ENCODE measurements at regions not wholly inside any gene's neighbourhood (a gene's known extent, or its start where the extent isn't known, plus 50 kb on each side); places are given as distances from the start of the nearest gene placed in this dataset.

DNA sequence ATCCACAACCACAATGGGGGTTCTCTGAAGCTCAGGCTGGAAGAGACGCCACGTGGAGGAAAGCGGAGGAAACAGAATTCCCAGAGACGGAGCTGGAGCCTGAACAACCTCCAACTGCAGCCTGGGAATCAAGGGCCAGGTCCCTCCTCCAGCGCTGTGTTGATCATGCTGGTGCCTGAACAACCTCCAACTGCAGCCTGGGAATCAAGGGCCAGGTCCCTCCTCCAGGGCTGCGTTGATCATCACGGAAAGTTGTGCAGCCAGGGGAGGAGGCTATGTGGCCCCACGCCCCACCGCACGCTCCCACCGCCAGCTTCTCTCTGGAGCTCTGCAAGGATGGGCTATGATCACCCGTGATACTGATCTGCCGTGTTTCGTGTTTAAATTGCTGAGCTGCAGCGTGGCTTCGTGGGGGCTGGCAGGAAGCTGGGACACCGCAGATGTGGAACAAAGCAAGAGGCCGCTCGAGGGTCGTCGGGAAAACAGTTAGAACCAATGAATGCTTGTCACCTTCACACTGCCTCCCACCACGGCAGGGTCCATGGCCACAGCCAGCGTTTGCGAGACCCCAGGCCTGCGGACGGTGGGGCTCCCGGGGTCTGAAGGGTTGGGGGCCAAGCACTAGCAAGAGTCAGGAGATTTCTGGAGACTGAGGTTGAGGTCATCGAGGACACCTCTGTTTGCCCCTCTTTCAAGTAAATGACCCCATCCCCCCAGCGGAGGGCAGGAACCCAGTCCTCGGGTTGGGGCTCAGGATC, 51.8 kb upstream of the FBRSL1 start:
- Histone ChIP-seq H2AFZ (ENCODE audit: control insufficient read depth, low read length) (no peak overlapping the region), H3K27me3 (ENCODE audit: control insufficient read depth, extremely low read depth, insufficient read depth, low read length) (peaks cover 51% of the 10 kb centered on the region), H3K9me3 (ENCODE audit: control insufficient read depth, low read depth, low read length) (no peaks in the 10 kb centered on the region), H4K20me1 (ENCODE audit: control insufficient read depth, extremely low read depth, insufficient read depth, low read length) (no peaks in the 10 kb centered on the region), H3K9ac (ENCODE audit: control insufficient read depth, extremely low read depth, insufficient read depth, low read length) (no peak overlapping the region), H3K9me1 (ENCODE audit: control insufficient read depth, extremely low read depth, insufficient read depth, low read length) (no peaks in the 10 kb centered on the region), H3K4me2 (ENCODE audit: control insufficient read depth, extremely low read depth, insufficient read depth, low read depth, low read length) (no peak overlapping the region), H3K36me3 (ENCODE audit: control insufficient read depth in 2 of 2, extremely low read depth in 1 of 2, insufficient read depth in 2 of 2, low read length in 2 of 2) (no peaks in the 10 kb centered on the region), H3K27ac (ENCODE audit: control insufficient read depth, insufficient read depth, low read length) (no peak overlapping the region), H3K79me2 (ENCODE audit: control insufficient read depth, insufficient read depth, low read length) (no peaks in the 10 kb centered on the region), H3K4me1 (ENCODE audit: control insufficient read depth, extremely low read depth, insufficient read depth, low read length) (no peaks in the 10 kb centered on the region), H3K4me3 (ENCODE audit: control insufficient read depth in 2 of 3, extremely low read depth in 1 of 3, insufficient read depth in 2 of 3, low read depth in 1 of 3, low read length in 3 of 3) (no peak overlapping the region)
- no peak for TF ChIP-seq EZH2 (IDR thresholded peaks at IDR 0.05; ENCODE audit: low read length)
- TF ChIP-seq, protein P1, sequence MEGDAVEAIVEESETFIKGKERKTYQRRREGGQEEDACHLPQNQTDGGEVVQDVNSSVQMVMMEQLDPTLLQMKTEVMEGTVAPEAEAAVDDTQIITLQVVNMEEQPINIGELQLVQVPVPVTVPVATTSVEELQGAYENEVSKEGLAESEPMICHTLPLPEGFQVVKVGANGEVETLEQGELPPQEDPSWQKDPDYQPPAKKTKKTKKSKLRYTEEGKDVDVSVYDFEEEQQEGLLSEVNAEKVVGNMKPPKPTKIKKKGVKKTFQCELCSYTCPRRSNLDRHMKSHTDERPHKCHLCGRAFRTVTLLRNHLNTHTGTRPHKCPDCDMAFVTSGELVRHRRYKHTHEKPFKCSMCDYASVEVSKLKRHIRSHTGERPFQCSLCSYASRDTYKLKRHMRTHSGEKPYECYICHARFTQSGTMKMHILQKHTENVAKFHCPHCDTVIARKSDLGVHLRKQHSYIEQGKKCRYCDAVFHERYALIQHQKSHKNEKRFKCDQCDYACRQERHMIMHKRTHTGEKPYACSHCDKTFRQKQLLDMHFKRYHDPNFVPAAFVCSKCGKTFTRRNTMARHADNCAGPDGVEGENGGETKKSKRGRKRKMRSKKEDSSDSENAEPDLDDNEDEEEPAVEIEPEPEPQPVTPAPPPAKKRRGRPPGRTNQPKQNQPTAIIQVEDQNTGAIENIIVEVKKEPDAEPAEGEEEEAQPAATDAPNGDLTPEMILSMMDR (optimal IDR thresholded peaks at IDR 0.05 in 1 of 3, IDR thresholded peaks at IDR 0.05 in 1 of 3, conservative IDR thresholded peaks at IDR 0.05 in 1 of 3; ENCODE audit: extremely low read depth in 1 of 3, insufficient read depth in 2 of 3, low read length in 3 of 3): no peak
- no peak for DNase-seq (ENCODE audit: low read depth, low spot score)
- dilution Hi-C loops (cut with MboI; ENCODE audit: extremely low pct_ligation_motif_present, low sequenced_read_pairs): no loop called here
- no peak for FAIRE-seq

DNA sequence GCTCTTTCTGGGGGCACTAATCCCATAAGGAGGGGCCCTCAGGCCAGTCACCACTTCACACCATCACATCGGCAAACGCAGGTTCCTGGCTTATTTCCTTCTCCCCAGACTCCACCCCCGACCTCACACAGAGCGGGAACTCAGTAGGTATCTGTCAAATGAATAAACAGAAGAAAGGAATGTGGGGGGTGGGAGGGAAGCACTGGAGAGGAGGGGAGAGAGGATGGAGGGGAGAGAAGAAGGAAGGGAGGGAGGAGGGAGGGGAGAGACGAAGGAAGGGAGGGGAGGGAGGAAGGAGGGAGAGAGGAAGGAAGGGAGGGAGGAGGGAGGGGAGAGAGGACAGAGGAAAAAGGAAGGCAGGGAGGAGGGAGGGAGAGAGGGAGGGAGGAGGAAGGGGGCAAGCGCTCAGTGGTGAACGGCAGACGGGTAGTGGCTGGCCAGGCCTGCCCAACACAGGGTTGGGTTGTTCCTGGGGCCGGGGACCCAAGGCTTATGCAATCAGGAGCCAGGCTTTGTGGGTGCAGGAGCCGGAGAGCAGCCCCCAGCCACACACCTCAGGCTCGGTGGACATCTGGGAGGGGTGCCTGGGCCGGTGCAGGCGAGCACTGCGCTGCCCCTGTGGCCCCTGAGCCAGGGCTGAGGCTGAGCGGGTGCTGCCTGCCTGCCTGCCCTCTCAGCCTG, 52.6 kb upstream of the FBRSL1 start:
- no peak for DNase-seq (ENCODE audit: low read depth, low spot score)
- Histone ChIP-seq H3K9me3 (ENCODE audit: control insufficient read depth, low read depth, low read length) (no peaks in the 10 kb centered on the region), H3K9me1 (ENCODE audit: control insufficient read depth, extremely low read depth, insufficient read depth, low read length) (no peaks in the 10 kb centered on the region), H3K36me3 (ENCODE audit: control insufficient read depth in 2 of 2, extremely low read depth in 1 of 2, insufficient read depth in 2 of 2, low read length in 2 of 2) (no peaks in the 10 kb centered on the region), H3K9ac (ENCODE audit: control insufficient read depth, extremely low read depth, insufficient read depth, low read length) (no peak overlapping the region), H4K20me1 (ENCODE audit: control insufficient read depth, extremely low read depth, insufficient read depth, low read length) (no peaks in the 10 kb centered on the region), H3K4me2 (ENCODE audit: control insufficient read depth, extremely low read depth, insufficient read depth, low read depth, low read length) (no peak overlapping the region), H3K4me3 (ENCODE audit: control insufficient read depth in 2 of 3, extremely low read depth in 1 of 3, insufficient read depth in 2 of 3, low read depth in 1 of 3, low read length in 3 of 3) (no peak overlapping the region), H3K79me2 (ENCODE audit: control insufficient read depth, insufficient read depth, low read length) (no peaks in the 10 kb centered on the region), H2AFZ (ENCODE audit: control insufficient read depth, low read length) (no peak overlapping the region), H3K27ac (ENCODE audit: control insufficient read depth, insufficient read depth, low read length) (no peak overlapping the region), H3K4me1 (ENCODE audit: control insufficient read depth, extremely low read depth, insufficient read depth, low read length) (no peaks in the 10 kb centered on the region), H3K27me3 (ENCODE audit: control insufficient read depth, extremely low read depth, insufficient read depth, low read length) (peaks cover 56% of the 10 kb centered on the region)
- dilution Hi-C loops (cut with MboI; ENCODE audit: extremely low pct_ligation_motif_present, low sequenced_read_pairs): no loop called here
- FAIRE-seq: no peak
- TF ChIP-seq EZH2 (IDR thresholded peaks at IDR 0.05; ENCODE audit: low read length): no peak
- TF ChIP-seq, protein P1 (optimal IDR thresholded peaks at IDR 0.05 in 1 of 3, IDR thresholded peaks at IDR 0.05 in 1 of 3, conservative IDR thresholded peaks at IDR 0.05 in 1 of 3; ENCODE audit: extremely low read depth in 1 of 3, insufficient read depth in 2 of 3, low read length in 3 of 3): no peak

All from keratinocyte (primary cell).